PFSK-1 (cell line): ENCODE measurements at regions not wholly inside any gene's neighbourhood (a gene's known extent, or its start where the extent isn't known, plus 50 kb on each side); places are given as distances from the start of the nearest gene placed in this dataset.

ENCODE experiments used
- FOXP2 ChIP-seq: optimal IDR thresholded peaks from 2 replicates; pipeline ENCODE3; 2011; ENCODE audit warnings: borderline replicate concordance, control low read depth, inconsistent platforms; ENCODE audit not compliant: insufficient read depth; ENCODE audit errors: extremely low read length, extremely low read depth
- POLR2AphosphoS5 ChIP-seq: IDR thresholded peaks from 2 replicates; pipeline ENCODE4 v1.6.1; 2012; ENCODE audit warnings: low read depth, mild to moderate bottlenecking, control low read depth, low read length, moderate library complexity
- SIN3A ChIP-seq: IDR thresholded peaks from 2 replicates; pipeline ENCODE4 v1.6.1; 2012; ENCODE audit warnings: mild to moderate bottlenecking, low read length, moderate library complexity, borderline replicate concordance; ENCODE audit not compliant: insufficient read depth
- TAF1 ChIP-seq: IDR thresholded peaks from 2 replicates; pipeline ENCODE4 v1.6.1; 2012; ENCODE audit warnings: low read length, control low read depth, borderline replicate concordance; ENCODE audit not compliant: insufficient read depth
- TF ChIP-seq, protein P1 (sequence below), 2 experiments: IDR thresholded peaks; 2 replicates each; pipeline versions ENCODE4 v1.6.1 to v1.8.0; 2011 to 2012; ENCODE audit warnings: low read depth in 2 of 2, low read length in 2 of 2, control low read depth in 1 of 2, inconsistent platforms in 1 of 2, mild to moderate bottlenecking in 1 of 2, moderate library complexity in 1 of 2; ENCODE audit not compliant: insufficient read depth in 1 of 2

- TF ChIP-seq, protein P1, sequence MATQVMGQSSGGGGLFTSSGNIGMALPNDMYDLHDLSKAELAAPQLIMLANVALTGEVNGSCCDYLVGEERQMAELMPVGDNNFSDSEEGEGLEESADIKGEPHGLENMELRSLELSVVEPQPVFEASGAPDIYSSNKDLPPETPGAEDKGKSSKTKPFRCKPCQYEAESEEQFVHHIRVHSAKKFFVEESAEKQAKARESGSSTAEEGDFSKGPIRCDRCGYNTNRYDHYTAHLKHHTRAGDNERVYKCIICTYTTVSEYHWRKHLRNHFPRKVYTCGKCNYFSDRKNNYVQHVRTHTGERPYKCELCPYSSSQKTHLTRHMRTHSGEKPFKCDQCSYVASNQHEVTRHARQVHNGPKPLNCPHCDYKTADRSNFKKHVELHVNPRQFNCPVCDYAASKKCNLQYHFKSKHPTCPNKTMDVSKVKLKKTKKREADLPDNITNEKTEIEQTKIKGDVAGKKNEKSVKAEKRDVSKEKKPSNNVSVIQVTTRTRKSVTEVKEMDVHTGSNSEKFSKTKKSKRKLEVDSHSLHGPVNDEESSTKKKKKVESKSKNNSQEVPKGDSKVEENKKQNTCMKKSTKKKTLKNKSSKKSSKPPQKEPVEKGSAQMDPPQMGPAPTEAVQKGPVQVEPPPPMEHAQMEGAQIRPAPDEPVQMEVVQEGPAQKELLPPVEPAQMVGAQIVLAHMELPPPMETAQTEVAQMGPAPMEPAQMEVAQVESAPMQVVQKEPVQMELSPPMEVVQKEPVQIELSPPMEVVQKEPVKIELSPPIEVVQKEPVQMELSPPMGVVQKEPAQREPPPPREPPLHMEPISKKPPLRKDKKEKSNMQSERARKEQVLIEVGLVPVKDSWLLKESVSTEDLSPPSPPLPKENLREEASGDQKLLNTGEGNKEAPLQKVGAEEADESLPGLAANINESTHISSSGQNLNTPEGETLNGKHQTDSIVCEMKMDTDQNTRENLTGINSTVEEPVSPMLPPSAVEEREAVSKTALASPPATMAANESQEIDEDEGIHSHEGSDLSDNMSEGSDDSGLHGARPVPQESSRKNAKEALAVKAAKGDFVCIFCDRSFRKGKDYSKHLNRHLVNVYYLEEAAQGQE (IDR thresholded peaks at IDR 0.05; ENCODE audit: insufficient read depth in 1 of 2, low read depth in 2 of 2, low read length in 2 of 2), result no peak
- TF ChIP-seq FOXP2 (no peak), TAF1 (no peak)
Measured at GRCh38 chr6:155959898-155960495, 504.4 kb upstream of the NOX3 start.

- no peak for TF ChIP-seq POLR2AphosphoS5
- TF ChIP-seq TAF1, result no peak
- TF ChIP-seq, protein P1 (IDR thresholded peaks at IDR 0.05; ENCODE audit: insufficient read depth in 1 of 2, low read depth in 2 of 2, low read length in 2 of 2), result no peak
- no peak for TF ChIP-seq FOXP2
- TF ChIP-seq SIN3A, result no peak
Measured at GRCh38 chr6:155958550-155958949, 502.9 kb upstream of the NOX3 start.

DNA sequence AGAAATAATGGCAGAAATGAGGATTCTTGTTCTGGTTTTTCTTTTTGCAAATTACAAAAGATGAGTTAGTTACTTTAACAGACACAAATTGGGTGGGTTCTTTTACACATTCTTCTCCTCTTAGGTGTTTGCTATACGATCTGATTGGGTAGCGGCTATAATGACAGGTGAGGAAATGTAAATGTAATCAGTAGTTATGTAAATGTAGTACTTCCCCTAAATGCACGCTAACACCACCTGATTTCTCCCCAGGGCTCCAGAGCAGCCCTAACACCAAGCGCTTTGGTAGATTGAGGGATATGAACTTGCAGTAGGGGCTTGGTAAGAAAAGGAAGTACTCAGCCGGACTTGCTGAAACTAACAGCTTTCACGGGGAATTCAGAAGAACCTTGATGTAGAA is 499.4 kb upstream of the NOX3 start:
- TF ChIP-seq POLR2AphosphoS5, result no peak
- TF ChIP-seq FOXP2, result no peak
- TF ChIP-seq, protein P1 (IDR thresholded peaks at IDR 0.05; ENCODE audit: insufficient read depth in 1 of 2, low read depth in 2 of 2, low read length in 2 of 2), result no peak
- TF ChIP-seq TAF1, result no peak
- no peak for TF ChIP-seq SIN3A

GRCh38 chr6:155954149-155954548 is 498.5 kb upstream of the NOX3 start:
- TF ChIP-seq TAF1, result no peak
- TF ChIP-seq, protein P1 (IDR thresholded peaks at IDR 0.05; ENCODE audit: insufficient read depth in 1 of 2, low read depth in 2 of 2, low read length in 2 of 2), result no peak
- TF ChIP-seq SIN3A, result no peak
- TF ChIP-seq FOXP2, result no peak
- no peak for TF ChIP-seq POLR2AphosphoS5

DNA sequence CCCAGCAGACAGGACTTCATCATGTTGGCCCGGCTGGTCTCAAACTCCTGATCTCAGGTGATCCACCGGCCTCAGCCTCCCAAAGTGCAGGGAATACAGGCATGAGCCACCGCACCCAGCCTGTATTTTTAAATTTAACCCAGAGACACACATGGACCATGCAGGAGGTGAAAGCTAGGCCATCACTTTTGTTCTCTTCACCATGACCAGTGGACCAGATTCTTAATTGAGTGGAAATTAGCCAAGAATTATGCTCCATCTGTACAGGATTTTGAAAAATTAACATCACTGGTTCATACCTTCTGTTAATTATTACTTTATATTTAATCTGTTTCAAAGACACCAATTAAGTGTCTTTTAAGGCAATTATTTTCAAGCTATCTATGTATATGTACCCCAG is 493.6 kb upstream of the NOX3 start:
- TF ChIP-seq POLR2AphosphoS5 (no peak), SIN3A (no peak), TAF1 (no peak)
- TF ChIP-seq, protein P1 (IDR thresholded peaks at IDR 0.05; ENCODE audit: insufficient read depth in 1 of 2, low read depth in 2 of 2, low read length in 2 of 2), result no peak
